SK-N-SH (cell line): ENCODE measurements at regions not wholly inside any gene's neighbourhood (a gene's known extent, or its start where the extent isn't known, plus 50 kb on each side); places are given as distances from the start of the nearest gene placed in this dataset.

Experiments
- SMC3 ChIP-seq: IDR thresholded peaks from 2 replicates; pipeline ENCODE4 v1.6.1; 2012; ENCODE audit warnings: low read depth, low read length, improper control_type of control experiment
- TF ChIP-seq, protein P1 (sequence below): fragments of 200-600 bp; sonication (generic); IDR thresholded peaks from 2 replicates; pipeline ENCODE4 v1.6.1; 2017; ENCODE audit warnings: antibody characterized with exemption, mild to moderate bottlenecking, moderate library complexity

DNA sequence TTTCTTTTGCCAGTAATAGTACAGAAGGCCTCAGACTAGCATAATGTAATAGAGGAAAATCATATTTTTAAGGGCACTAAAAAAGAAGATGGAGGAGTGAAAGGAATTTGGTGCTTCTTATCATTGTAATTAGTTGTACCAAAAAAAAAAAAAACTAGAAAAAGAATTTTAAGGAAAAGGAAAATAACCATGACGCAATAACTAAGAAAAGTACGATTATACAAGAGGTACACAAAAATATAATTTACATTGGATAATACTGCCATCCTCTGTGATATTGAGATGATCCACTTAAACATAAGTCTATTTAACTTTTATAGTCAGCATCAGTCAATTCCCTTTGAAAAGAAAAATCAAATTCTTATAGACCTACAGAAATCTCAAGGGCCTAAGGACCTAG is 146.7 kb upstream of the IRX5 start:
- TF ChIP-seq, protein P1, sequence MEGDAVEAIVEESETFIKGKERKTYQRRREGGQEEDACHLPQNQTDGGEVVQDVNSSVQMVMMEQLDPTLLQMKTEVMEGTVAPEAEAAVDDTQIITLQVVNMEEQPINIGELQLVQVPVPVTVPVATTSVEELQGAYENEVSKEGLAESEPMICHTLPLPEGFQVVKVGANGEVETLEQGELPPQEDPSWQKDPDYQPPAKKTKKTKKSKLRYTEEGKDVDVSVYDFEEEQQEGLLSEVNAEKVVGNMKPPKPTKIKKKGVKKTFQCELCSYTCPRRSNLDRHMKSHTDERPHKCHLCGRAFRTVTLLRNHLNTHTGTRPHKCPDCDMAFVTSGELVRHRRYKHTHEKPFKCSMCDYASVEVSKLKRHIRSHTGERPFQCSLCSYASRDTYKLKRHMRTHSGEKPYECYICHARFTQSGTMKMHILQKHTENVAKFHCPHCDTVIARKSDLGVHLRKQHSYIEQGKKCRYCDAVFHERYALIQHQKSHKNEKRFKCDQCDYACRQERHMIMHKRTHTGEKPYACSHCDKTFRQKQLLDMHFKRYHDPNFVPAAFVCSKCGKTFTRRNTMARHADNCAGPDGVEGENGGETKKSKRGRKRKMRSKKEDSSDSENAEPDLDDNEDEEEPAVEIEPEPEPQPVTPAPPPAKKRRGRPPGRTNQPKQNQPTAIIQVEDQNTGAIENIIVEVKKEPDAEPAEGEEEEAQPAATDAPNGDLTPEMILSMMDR = no peak
- no peak for TF ChIP-seq SMC3
